ENCODE measurements at regions not wholly inside any gene's neighbourhood (a gene's known extent, or its start where the extent isn't known, plus 50 kb on each side); places are given as distances from the start of the nearest gene placed in this dataset.

DNA sequence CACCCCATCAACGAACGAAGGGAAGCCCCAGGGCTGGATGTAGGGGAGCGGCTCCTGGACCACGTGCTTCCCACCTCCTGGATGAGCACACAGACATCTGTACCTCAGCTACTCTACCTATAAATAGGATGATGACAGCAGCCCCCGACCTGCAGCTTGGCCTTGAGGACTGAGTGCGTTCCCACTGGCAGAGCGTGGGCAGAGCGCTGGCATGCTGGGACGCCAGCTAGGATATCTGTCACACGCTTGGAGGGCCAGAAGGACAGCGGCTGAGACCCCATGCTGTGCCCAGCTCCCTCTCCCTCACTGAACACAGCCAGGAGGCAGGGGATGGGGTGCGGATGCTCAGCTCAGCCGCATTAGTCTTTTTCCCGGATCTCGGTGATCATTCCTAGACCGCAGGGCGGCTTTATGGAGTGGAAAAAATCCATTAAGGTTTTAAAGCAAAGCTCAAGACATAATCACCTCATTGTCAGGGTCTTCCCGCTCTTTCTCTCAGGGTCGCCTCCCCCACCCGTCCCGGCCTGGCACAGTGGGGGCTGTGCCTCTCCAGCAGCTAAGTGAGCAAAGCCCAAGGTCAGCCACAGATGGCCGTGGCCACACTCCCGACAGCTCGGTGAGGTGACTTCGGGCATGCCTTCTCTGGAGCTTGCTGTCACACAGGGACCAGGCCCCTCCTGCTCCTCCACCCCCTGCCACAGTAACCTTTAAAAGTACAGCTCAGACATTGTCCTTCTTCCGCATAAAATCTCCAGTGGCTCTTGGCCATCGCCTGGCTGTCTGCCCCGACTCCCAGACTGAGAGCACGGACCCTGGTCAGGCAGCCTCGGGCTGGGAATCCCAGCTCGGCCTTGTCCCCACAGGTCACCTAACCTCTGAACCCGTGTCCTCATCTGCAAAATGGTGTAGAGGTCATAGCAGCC lies 69.6 kb upstream of the SHISAL1 start:
- TF ChIP-seq, protein P1, sequence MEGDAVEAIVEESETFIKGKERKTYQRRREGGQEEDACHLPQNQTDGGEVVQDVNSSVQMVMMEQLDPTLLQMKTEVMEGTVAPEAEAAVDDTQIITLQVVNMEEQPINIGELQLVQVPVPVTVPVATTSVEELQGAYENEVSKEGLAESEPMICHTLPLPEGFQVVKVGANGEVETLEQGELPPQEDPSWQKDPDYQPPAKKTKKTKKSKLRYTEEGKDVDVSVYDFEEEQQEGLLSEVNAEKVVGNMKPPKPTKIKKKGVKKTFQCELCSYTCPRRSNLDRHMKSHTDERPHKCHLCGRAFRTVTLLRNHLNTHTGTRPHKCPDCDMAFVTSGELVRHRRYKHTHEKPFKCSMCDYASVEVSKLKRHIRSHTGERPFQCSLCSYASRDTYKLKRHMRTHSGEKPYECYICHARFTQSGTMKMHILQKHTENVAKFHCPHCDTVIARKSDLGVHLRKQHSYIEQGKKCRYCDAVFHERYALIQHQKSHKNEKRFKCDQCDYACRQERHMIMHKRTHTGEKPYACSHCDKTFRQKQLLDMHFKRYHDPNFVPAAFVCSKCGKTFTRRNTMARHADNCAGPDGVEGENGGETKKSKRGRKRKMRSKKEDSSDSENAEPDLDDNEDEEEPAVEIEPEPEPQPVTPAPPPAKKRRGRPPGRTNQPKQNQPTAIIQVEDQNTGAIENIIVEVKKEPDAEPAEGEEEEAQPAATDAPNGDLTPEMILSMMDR (IDR thresholded peaks at IDR 0.05; ENCODE audit: extremely low read depth in 1 of 2, insufficient read depth in 1 of 2, low read depth in 1 of 2, low read length in 2 of 2) = no peak
- no peak for TF ChIP-seq POLR2A (IDR thresholded peaks at IDR 0.05; ENCODE audit: low read depth, low read length)

Data from endothelial cell of umbilical vein (primary cell).